Ovary (tissue), 3 donors: ENCODE measurements at regions not wholly inside any gene's neighbourhood (a gene's known extent, or its start where the extent isn't known, plus 50 kb on each side); places are given as distances from the start of the nearest gene placed in this dataset.

Experiments used
- POLR2A ChIP-seq: fragments of 450-650 bp; IDR thresholded peaks from one replicate; pipeline ENCODE4 v1.6.1; 2017; ENCODE audit warnings: antibody characterized with exemption, mild to moderate bottlenecking, moderate library complexity
- TF ChIP-seq, protein P1 (sequence below), 3 donors: fragments of 450-650 bp in 2 of 3; fragments of 200-600 bp in 1 of 3; IDR thresholded peaks; one replicate each; pipeline versions ENCODE4 v1.5.1 to v1.8.0; 2016 to 2022; ENCODE audit warnings: antibody characterized with exemption in 3 of 3, mild to moderate bottlenecking in 1 of 3
- donor health status: DM: no; HTN: no; CAD: no.

DNA sequence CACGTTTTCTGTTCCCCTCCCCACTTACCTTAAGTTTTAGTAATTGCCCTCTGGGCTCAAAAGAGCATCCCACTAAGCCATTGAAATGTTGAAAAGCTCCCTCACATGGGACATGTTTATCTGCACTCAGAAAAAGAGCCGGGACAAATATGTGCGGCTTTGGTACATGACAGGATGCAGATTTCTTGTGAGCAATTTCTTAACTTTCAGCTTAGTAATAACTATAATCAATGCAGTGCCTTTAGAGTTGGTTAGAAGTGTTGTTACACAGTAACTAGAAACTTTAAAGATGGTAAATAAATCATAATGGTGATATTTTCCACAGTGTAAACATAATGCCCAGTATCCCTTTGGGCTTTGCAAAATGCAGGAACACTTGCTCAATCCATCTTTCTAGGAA, 89.2 kb downstream of the ZNF365 start:
- TF ChIP-seq POLR2A: no peak
- TF ChIP-seq, protein P1, sequence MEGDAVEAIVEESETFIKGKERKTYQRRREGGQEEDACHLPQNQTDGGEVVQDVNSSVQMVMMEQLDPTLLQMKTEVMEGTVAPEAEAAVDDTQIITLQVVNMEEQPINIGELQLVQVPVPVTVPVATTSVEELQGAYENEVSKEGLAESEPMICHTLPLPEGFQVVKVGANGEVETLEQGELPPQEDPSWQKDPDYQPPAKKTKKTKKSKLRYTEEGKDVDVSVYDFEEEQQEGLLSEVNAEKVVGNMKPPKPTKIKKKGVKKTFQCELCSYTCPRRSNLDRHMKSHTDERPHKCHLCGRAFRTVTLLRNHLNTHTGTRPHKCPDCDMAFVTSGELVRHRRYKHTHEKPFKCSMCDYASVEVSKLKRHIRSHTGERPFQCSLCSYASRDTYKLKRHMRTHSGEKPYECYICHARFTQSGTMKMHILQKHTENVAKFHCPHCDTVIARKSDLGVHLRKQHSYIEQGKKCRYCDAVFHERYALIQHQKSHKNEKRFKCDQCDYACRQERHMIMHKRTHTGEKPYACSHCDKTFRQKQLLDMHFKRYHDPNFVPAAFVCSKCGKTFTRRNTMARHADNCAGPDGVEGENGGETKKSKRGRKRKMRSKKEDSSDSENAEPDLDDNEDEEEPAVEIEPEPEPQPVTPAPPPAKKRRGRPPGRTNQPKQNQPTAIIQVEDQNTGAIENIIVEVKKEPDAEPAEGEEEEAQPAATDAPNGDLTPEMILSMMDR (IDR thresholded peaks at IDR 0.05): no peak
